Neural cell (in vitro differentiated cells): ENCODE measurements at regions not wholly inside any gene's neighbourhood (a gene's known extent, or its start where the extent isn't known, plus 50 kb on each side); places are given as distances from the start of the nearest gene placed in this dataset.

ENCODE experiments used
- H2AFZ ChIP-seq: fragments of 200-600, 300-800 bp; sonication (generic), shearing (Covaris generic); 2 replicates; pipeline ENCODE4 v1.6.0; 2014; ENCODE audit warnings: low read depth, mild to moderate bottlenecking, antibody characterized with exemption, low read length, moderate library complexity
- H3F3A ChIP-seq: fragments of 200-600 bp; shearing (Covaris generic); 2 replicates; pipeline ENCODE4 v1.6.1; 2016; ENCODE audit warnings: mild to moderate bottlenecking, moderate library complexity, mixed read lengths, antibody characterized with exemption, low read length; ENCODE audit not compliant: insufficient read depth, poor library complexity, severe bottlenecking
- H3K27ac ChIP-seq: fragments of 200-600, 300-800 bp; sonication (generic), shearing (Covaris generic); 2 replicates; pipeline ENCODE4 v1.5.1; 2014; ENCODE audit warnings: mild to moderate bottlenecking, low read length, moderate library complexity
- H3K27me3 ChIP-seq: fragments of 300-800, 200-600 bp; sonication (generic), shearing (Covaris generic); 2 replicates; pipeline ENCODE4 v1.6.0; 2014; ENCODE audit warnings: mild to moderate bottlenecking, low read depth, low read length, moderate library complexity; ENCODE audit not compliant: insufficient read depth
- H3K36me3 ChIP-seq: fragments of 300-800, 200-600 bp; sonication (generic), shearing (Covaris generic); 2 replicates; pipeline ENCODE4 v1.5.1; 2014; ENCODE audit warnings: mild to moderate bottlenecking, antibody characterized with exemption, low read length, moderate library complexity; ENCODE audit not compliant: insufficient read depth
- H3K4me2 ChIP-seq: fragments of 300-800, 200-600 bp; sonication (generic), shearing (Covaris generic); 2 replicates; pipeline ENCODE4 v1.6.0; 2014; ENCODE audit warnings: mild to moderate bottlenecking, low read length
- H3K4me3 ChIP-seq: fragments of 300-800, 200-600 bp; sonication (generic), shearing (Covaris generic); 2 replicates; pipeline ENCODE4 v1.5.1; 2014; ENCODE audit warnings: mild to moderate bottlenecking, low read length, moderate library complexity
- H3K79me2 ChIP-seq: fragments of 200-600 bp; shearing (Covaris generic); replicated peaks from 2 replicates; pipeline ENCODE4 v1.6.0; 2014; ENCODE audit warnings: mild to moderate bottlenecking, low read length, moderate library complexity; ENCODE audit not compliant: insufficient read depth
- H3K9ac ChIP-seq: fragments of 300-800, 200-600 bp; sonication (generic), shearing (Covaris generic); 2 replicates; pipeline ENCODE4 v1.6.1; 2016; ENCODE audit warnings: mild to moderate bottlenecking, low read length, mixed read lengths
- H3K9me2 ChIP-seq: fragments of 200-600 bp; shearing (Covaris generic); 2 replicates; pipeline ENCODE4 v1.6.1; 2016; ENCODE audit warnings: mild to moderate bottlenecking, low read length, mixed read lengths; ENCODE audit not compliant: insufficient read depth
- H3K9me3 ChIP-seq: fragments of 200-600, 300-800 bp; sonication (generic), shearing (Covaris generic); 2 replicates; pipeline ENCODE4 v1.6.1; 2016; ENCODE audit warnings: mild to moderate bottlenecking, mixed run types, low read length, moderate library complexity, mixed read lengths
- H4K20me1 ChIP-seq: fragments of 200-600 bp; shearing (Covaris generic); 2 replicates; pipeline ENCODE4 v1.6.1; 2016; ENCODE audit warnings: mild to moderate bottlenecking, mixed run types; ENCODE audit not compliant: insufficient read depth
- CTCF ChIP-seq: fragments of 450-650 bp; IDR thresholded peaks from 2 replicates; pipeline ENCODE4 v1.5.1; 2014; ENCODE audit warnings: antibody characterized with exemption, mild to moderate bottlenecking, moderate library complexity; ENCODE audit not compliant: poor library complexity, severe bottlenecking
- EP300 ChIP-seq: fragments of 450-650 bp; conservative IDR thresholded peaks from 2 replicates; pipeline ENCODE4 v1.6.1; 2014; ENCODE audit warnings: antibody characterized with exemption, mild to moderate bottlenecking, moderate library complexity; ENCODE audit not compliant: poor library complexity, severe bottlenecking
- EZH2 ChIP-seq: fragments of 200-600, 300-800 bp; shearing (Covaris generic), sonication (generic); IDR thresholded peaks from 2 replicates; pipeline ENCODE4 v1.6.1; 2014; ENCODE audit warnings: antibody characterized with exemption, low read length, borderline replicate concordance, mild to moderate bottlenecking; ENCODE audit not compliant: insufficient read depth, poor library complexity, severe bottlenecking
- MXI1 ChIP-seq: fragments of 450-650 bp; conservative IDR thresholded peaks from 2 replicates; pipeline ENCODE4 v1.6.1; 2014; ENCODE audit warnings: antibody characterized with exemption, mild to moderate bottlenecking; ENCODE audit not compliant: poor library complexity, severe bottlenecking
- POLR2AphosphoS5 ChIP-seq: IDR thresholded peaks from 2 replicates; pipeline ENCODE4 v1.6.1; 2012
- REST ChIP-seq: IDR thresholded peaks from 2 replicates; pipeline ENCODE4 v1.6.1; 2012; ENCODE audit warnings: borderline replicate concordance
- SMC3 ChIP-seq: fragments of 450-650 bp; conservative IDR thresholded peaks from 2 replicates; pipeline ENCODE4 v1.6.1; 2014; ENCODE audit warnings: antibody characterized with exemption, mild to moderate bottlenecking, moderate library complexity; ENCODE audit not compliant: poor library complexity
- TAF1 ChIP-seq: IDR thresholded peaks from 2 replicates; pipeline ENCODE4 v1.6.1; 2012; ENCODE audit warnings: low read depth

GRCh38 chr3:107068980-107069379 lies 308.3 kb upstream of the CCDC54 start:
- Histone ChIP-seq H3K9me3 (no peaks in the 10 kb centered on the region), H3K27ac (peak overlapping the region; percentile 39), H3K9me2 (no peaks in the 10 kb centered on the region), H3K9ac (no peak overlapping the region), H3K4me2 (peak overlapping the region; percentile 28), H3K36me3 (no peaks in the 10 kb centered on the region), H3K4me3 (no peak overlapping the region), H4K20me1 (no peaks in the 10 kb centered on the region), H3K79me2 (no peaks in the 10 kb centered on the region), H3K27me3 (no peaks in the 10 kb centered on the region), H2AFZ (no peak overlapping the region), H3F3A (no peaks in the 10 kb centered on the region)
- no peak for TF ChIP-seq CTCF
- no peak for TF ChIP-seq EZH2
- no peak for TF ChIP-seq MXI1
- no peak for TF ChIP-seq REST
- TF ChIP-seq EP300, result peak; percentile 35
- TF ChIP-seq SMC3, result no peak

GRCh38 chr3:107076946-107077345 lies 300.3 kb upstream of the CCDC54 start:
- H3K79me2 ChIP-seq, result no peaks in the 10 kb centered on the region
- no peaks in the 10 kb centered on the region for H3F3A ChIP-seq
- no peaks in the 10 kb centered on the region for H3K9me2 ChIP-seq
- H3K9ac ChIP-seq, result no peak overlapping the region
- H4K20me1 ChIP-seq, result no peaks in the 10 kb centered on the region
- H3K27ac ChIP-seq, result no peak overlapping the region
- H3K4me2 ChIP-seq, result no peak overlapping the region
- H2AFZ ChIP-seq, result no peak overlapping the region
- no peaks in the 10 kb centered on the region for H3K9me3 ChIP-seq
- H3K4me3 ChIP-seq, result no peak overlapping the region
- no peaks in the 10 kb centered on the region for H3K36me3 ChIP-seq
- TF ChIP-seq EP300 (no peak), TAF1 (no peak), SMC3 (no peak), MXI1 (no peak), REST (no peak), EZH2 (no peak), CTCF (no peak), POLR2AphosphoS5 (no peak)
- H3K27me3 ChIP-seq, result no peaks in the 10 kb centered on the region
